Small intestine (tissue), 7 donors: ENCODE measurements at regions not wholly inside any gene's neighbourhood (a gene's known extent, or its start where the extent isn't known, plus 50 kb on each side); places are given as distances from the start of the nearest gene placed in this dataset.
"Not testable (repeated sequence)": the region's sequence is repeated elsewhere in the genome, so short reads cannot be mapped to it uniquely, and the experiment has no call there.

Source experiments
- DNase-seq, 2 donors: peaks; one replicate each; pipeline versions ENCODE4 v3.0.0 to v3.0.0-alpha.2; 2013
- FAIRE-seq: peaks from 2 replicates; lab custom pipeline; 2012; peaks lifted over from hg19 to GRCh38; lab: Jason Lieb, UNC
- H3K27ac ChIP-seq, 3 donors: one replicate each; pipeline ENCODE4 v1.5.1; 2013; ENCODE audit warnings: low read length in 2 of 3, mild to moderate bottlenecking in 2 of 3, control low read depth in 1 of 3, inconsistent platforms in 1 of 3, low read depth in 1 of 3, moderate library complexity in 1 of 3
- H3K27me3 ChIP-seq, 3 donors: one replicate each; pipeline ENCODE4 v1.6.1; 2013; ENCODE audit warnings: low read length in 3 of 3, inconsistent platforms in 1 of 3; ENCODE audit not compliant: control insufficient read depth in 3 of 3, insufficient read depth in 3 of 3
- H3K36me3 ChIP-seq, 3 donors: one replicate each; pipeline ENCODE4 v1.6.1; 2013; ENCODE audit warnings: low read length in 3 of 3, inconsistent platforms in 1 of 3, low read depth in 1 of 3, mild to moderate bottlenecking in 1 of 3, moderate library complexity in 1 of 3; ENCODE audit not compliant: control insufficient read depth in 3 of 3, insufficient read depth in 2 of 3
- H3K4me1 ChIP-seq, 3 donors: one replicate each; pipeline ENCODE4 v1.6.1; 2013; ENCODE audit warnings: low read length in 2 of 3, inconsistent platforms in 1 of 3, low read depth in 1 of 3, mild to moderate bottlenecking in 1 of 3, moderate library complexity in 1 of 3; ENCODE audit not compliant: control insufficient read depth in 3 of 3, insufficient read depth in 2 of 3
- H3K4me3 ChIP-seq, 3 donors: one replicate each; pipeline ENCODE4 v1.5.1; 2013; ENCODE audit warnings: low read length in 3 of 3, control low read depth in 1 of 3, inconsistent platforms in 1 of 3, low read depth in 1 of 3, mild to moderate bottlenecking in 1 of 3, moderate library complexity in 1 of 3
- H3K9me3 ChIP-seq, 2 donors: one replicate each; pipeline ENCODE4 v1.6.1; 2013; ENCODE audit warnings: low read depth in 1 of 2, low read length in 1 of 2; ENCODE audit not compliant: control insufficient read depth in 2 of 2, insufficient read depth in 1 of 2
- WGBS, 3 donors: extraction: QIAGEN DNeasy Blood & Tissue Kit; methylation state at CpG; one replicate each; pipeline ENCODE4 v1.1.7; 2013; 5-methylcytosine and 5-hydroxymethylcytosine counted together
- donor health status: healthy with polysubstance abuse.
- donor health status: control.
- donor health status: control.
- donor health status: Bipolar disorder and iron deficiency.
- donor health status: healthy.

- H3K9me3 ChIP-seq = peaks cover 0 to 7% of the 10 kb centered on the region in 2 donors
- DNase-seq (no peak), FAIRE-seq (no peak)
- H3K4me1 ChIP-seq = no peaks in the 10 kb centered on the region
- no peak overlapping the region for H3K27ac ChIP-seq
- H3K4me3 ChIP-seq = no peak overlapping the region
- 75 to 87% (median 78%) methylated on average over 2 of the region's 2 CpGs for WGBS, 3 donors
- no peaks in the 10 kb centered on the region for H3K27me3 ChIP-seq
- no peaks in the 10 kb centered on the region for H3K36me3 ChIP-seq
Measured at GRCh38 chr1:189693140-189693539, 784.5 kb downstream of the BRINP3 start.

DNA sequence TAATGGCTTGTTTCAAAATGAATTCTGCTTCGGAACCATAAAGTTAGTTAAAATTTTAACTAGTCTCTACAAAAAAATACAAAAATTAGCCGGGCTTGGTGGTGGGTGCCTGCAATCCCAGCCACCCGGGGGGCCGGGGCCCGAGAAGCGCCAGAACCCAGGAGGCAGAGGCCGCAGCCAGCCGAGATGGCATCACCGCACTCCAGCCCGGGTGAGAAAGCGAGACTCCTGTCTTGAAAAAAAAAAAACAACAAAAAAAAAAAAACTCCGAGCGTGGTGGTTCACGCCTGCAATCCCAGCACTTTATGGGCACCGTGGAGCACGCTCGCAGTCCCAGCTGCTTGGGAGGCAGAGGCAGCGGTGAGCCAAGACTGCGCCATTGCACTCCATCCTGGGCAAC lies 781.4 kb downstream of the BRINP3 start:
- WGBS, 3 donors = 96 to 98% (median 97%) methylated on average over 18 to 19 of the region's 19 CpGs
- Histone ChIP-seq H3K36me3 (no peaks in the 10 kb centered on the region), H3K9me3 (peaks cover 0 to 7% of the 10 kb centered on the region in 2 donors), H3K27me3 (no peaks in the 10 kb centered on the region), H3K4me3 (no peak overlapping the region), H3K27ac (no peak overlapping the region), H3K4me1 (no peaks in the 10 kb centered on the region)
- no peak for DNase-seq
- FAIRE-seq = no peak

DNA sequence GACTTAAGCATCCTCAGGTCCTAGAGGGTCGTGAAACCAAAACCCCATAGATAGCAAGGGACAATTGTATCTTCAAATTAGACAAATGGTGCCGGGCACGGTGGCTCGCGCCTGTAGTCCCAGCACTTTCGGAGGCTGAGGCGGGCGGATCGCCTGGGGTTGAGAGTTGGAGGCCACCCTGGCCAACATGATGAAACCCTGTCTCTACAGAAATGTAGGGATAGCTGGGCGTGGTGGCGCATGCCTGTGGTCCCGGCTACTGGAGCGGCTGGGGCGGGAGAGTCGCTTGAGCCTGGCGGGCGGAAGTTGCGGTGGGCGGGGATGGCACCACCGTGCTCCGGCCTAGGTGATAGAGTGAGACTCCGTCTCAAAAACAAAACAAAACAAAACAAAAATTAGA lies 780.6 kb downstream of the BRINP3 start:
- WGBS, 3 donors = 96 to 97% (median 97%) methylated on average over 22 of the region's 22 CpGs
- FAIRE-seq = no peak
- no peaks in the 10 kb centered on the region for H3K27me3 ChIP-seq
- H3K27ac ChIP-seq = no peak overlapping the region
- H3K9me3 ChIP-seq = peaks cover 0 to 7% of the 10 kb centered on the region in 2 donors
- no peak for DNase-seq
- no peaks in the 10 kb centered on the region for H3K36me3 ChIP-seq
- H3K4me1 ChIP-seq = no peaks in the 10 kb centered on the region
- no peak overlapping the region for H3K4me3 ChIP-seq

- 64 to 73% (median 68%) methylated on average over 3 of the region's 3 CpGs for WGBS, 3 donors
- H3K4me3 ChIP-seq = no peak overlapping the region
- H3K9me3 ChIP-seq = peaks cover 0 to 5% of the 10 kb centered on the region in 2 donors
- H3K36me3 ChIP-seq = no peaks in the 10 kb centered on the region
- no peaks in the 10 kb centered on the region for H3K4me1 ChIP-seq
- FAIRE-seq (no peak), DNase-seq (no peak)
- no peak overlapping the region for H3K27ac ChIP-seq
- no peaks in the 10 kb centered on the region for H3K27me3 ChIP-seq
Measured at GRCh38 chr1:189701606-189702005, 776.1 kb downstream of the BRINP3 start.

DNA sequence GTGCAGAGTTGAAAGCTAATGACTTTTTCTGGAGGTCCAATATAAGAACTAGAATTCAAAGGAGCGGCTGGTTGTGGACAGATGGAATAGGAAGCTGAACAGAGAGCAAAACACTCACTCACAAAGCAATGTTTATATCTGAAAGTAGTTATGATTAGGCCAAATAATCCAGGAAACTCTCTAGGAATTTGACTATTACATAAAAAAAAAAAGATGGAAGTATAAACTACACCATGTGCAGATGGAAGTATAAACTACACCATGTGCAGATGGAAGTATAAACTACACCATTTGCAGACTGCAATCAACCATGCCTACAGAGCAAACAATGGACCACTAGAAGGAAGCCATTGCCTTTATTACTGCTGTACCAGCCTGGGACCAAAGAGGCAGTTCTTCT lies 771.1 kb downstream of the BRINP3 start:
- Histone ChIP-seq H3K4me3 (no peak overlapping the region), H3K27me3 (no peaks in the 10 kb centered on the region), H3K4me1 (no peaks in the 10 kb centered on the region), H3K27ac (no peak overlapping the region), H3K36me3 (no peaks in the 10 kb centered on the region), H3K9me3 (peaks cover 0 to 6% of the 10 kb centered on the region in 2 donors)
- DNase-seq (no peak), FAIRE-seq (no peak)
- WGBS, 3 donors = 69 to 77% (median 74%) methylated on average over 1 of the region's 1 CpG

DNA sequence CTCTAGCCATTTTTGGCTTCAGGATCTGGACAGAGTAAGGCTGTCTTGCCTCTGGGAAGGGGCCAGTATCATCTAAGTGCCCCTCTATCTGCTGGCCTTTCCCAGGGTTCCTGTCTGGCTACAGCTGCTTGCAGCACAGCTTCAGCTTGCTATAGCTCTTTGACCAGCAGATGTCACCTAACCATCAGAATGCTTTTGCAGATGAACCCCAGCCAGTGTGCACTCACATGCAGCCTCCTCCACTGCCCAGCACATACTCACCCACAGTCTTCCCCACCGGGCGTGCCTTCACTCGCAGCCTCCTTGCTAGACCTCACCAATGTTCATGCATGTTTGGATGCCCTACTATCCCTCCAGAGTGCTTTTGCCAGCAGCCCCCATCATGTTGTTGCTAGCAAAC lies 769.0 kb downstream of the BRINP3 start:
- Histone ChIP-seq H3K27me3 (no peaks in the 10 kb centered on the region), H3K4me1 (no peaks in the 10 kb centered on the region), H3K27ac (no peak overlapping the region), H3K9me3 (peaks cover 0 to 6% of the 10 kb centered on the region in 2 donors), H3K4me3 (no peak overlapping the region), H3K36me3 (no peaks in the 10 kb centered on the region)
- WGBS, 3 donors = 90 to 96% (median 95%) methylated on average over 3 of the region's 3 CpGs
- FAIRE-seq (no peak), DNase-seq (no peak)

- not testable (repeated sequence) for H3K27ac ChIP-seq, H3K27me3 ChIP-seq, FAIRE-seq, H3K4me1 ChIP-seq, H3K4me3 ChIP-seq, DNase-seq, H3K9me3 ChIP-seq, H3K36me3 ChIP-seq
- WGBS, 3 donors = 96 to 97% (median 96%) methylated on average over 33 to 38 of the region's 38 CpGs
Measured at GRCh38 chr1:189718147-189718795, 759.4 kb downstream of the BRINP3 start.

GRCh38 chr1:189726806-189727205 lies 750.9 kb downstream of the BRINP3 start:
- H3K27ac ChIP-seq = no peak overlapping the region
- no peaks in the 10 kb centered on the region for H3K4me1 ChIP-seq
- H3K9me3 ChIP-seq = no peaks in the 10 kb centered on the region
- 88 to 92% (median 89%) methylated on average over 4 of the region's 4 CpGs for whole genome bisulfite sequencing, 3 donors
- FAIRE-seq = no peak
- H3K4me3 ChIP-seq = no peak overlapping the region
- H3K36me3 ChIP-seq = no peaks in the 10 kb centered on the region
- no peaks in the 10 kb centered on the region for H3K27me3 ChIP-seq
- DNase-seq = no peak

GRCh38 chr1:189751311-189751710 lies 726.4 kb downstream of the BRINP3 start:
- no peak overlapping the region for H3K4me3 ChIP-seq
- DNase-seq (no peak), FAIRE-seq (no peak)
- H3K9me3 ChIP-seq = peaks cover 0 to 5% of the 10 kb centered on the region in 2 donors
- H3K27me3 ChIP-seq = no peaks in the 10 kb centered on the region
- no peak overlapping the region for H3K27ac ChIP-seq
- H3K36me3 ChIP-seq = no peaks in the 10 kb centered on the region
- no peaks in the 10 kb centered on the region for H3K4me1 ChIP-seq
